GM18505 (cell line): ENCODE measurements at regions not wholly inside any gene's neighbourhood (a gene's known extent, or its start where the extent isn't known, plus 50 kb on each side); places are given as distances from the start of the nearest gene placed in this dataset.
"Not testable (repeated sequence)": the region's sequence is repeated elsewhere in the genome, so short reads cannot be mapped to it uniquely, and the experiment has no call there.

Experiments
- ATAC-seq: cut with Tn5 transposase; IDR thresholded peaks from one replicate; pipeline ENCODE4 v1.9.1; 2021; ENCODE audit not compliant: unreplicated experiment
- POLR2A ChIP-seq: IDR thresholded peaks from 4 replicates; pipeline ENCODE4 v1.6.1; 2011; ENCODE audit warnings: borderline replicate concordance; ENCODE audit not compliant: insufficient read depth, insufficient read length; ENCODE audit errors: extremely low read depth

DNA sequence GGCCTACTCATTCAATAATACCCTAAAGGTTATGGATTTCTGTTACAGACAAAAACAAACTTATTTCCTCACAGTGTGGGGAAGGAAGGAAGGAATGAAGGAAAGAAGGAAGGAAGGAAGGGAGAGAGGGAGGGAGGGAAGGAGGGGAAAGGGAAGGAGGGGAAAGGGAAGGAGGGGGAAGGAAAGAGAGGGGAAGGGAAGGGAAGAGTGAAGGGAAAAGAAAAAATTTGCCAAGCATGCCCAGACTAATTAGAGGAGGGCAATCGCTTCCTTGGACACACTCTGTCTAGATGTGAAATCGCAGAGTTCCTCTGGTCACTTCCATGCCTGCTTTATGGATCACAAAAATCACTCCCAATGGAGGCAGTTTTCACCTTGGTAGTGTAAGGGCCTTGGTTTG, 570.1 kb upstream of the SOX9 start:
- no peak for TF ChIP-seq POLR2A
- ATAC-seq: no peak

- TF ChIP-seq POLR2A: no peak
- no peak for ATAC-seq
Measured at GRCh38 chr17:71553381-71553780, 567.4 kb upstream of the SOX9 start.

GRCh38 chr17:71558901-71559300, 561.9 kb upstream of the SOX9 start:
- TF ChIP-seq POLR2A: no peak
- no peak for ATAC-seq

DNA sequence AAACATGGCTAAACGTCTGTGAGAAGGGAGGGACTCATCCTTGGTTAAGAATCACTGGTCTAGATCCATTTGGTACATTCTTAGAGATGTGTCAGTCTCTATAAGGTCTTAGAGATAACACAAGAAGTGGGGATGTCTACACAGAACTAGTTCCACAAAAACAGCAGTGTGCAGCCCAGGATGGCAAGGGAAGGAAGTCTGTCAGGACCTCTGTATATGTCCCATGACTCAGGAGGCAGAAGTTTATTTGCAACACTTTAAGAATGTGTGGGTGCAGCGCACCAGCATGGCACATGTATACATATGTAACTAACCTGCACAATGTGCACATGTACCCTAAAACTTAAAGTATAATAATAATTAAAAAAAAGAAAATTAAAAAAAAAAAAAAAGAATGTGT, 548.5 kb upstream of the SOX9 start:
- no peak for TF ChIP-seq POLR2A
- ATAC-seq: no peak

DNA sequence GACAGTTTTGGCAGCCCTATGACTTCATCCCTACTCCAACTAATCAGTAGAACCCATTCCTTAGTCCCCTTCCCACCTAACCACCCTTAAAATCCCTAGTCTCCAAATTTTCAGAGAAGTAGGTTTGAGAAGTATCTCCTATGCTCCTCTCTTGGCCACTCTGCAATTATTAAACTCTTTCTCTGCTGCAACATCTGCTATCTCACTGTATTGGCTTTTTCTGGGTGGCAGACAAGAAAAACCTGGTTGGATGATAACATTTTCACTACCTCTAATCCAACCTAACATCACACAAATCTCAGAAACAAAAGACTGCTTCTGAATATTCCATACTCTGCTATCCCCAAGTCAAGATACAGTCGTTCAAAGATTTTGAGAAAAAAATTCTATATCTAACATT, 542.4 kb upstream of the SOX9 start:
- ATAC-seq: no peak
- no peak for TF ChIP-seq POLR2A

DNA sequence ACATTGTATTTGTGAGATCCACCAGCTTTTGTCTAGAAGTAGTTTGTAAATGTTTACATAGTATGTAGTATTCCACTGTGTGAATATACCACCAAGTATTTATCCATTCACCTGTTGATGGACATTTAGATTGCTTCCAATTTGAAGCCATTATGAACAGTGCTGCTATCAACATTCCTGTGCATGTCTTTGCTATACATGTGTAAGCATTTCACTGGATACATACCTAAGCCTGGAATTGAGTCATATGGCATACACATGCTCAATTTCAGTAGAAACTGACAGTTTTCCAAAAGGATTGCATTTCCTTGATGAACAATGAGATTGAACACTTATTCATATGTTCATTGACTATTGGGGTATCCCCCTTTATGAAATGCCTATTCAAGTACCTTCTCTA, 540.6 kb upstream of the SOX9 start:
- no peak for TF ChIP-seq POLR2A
- no peak for ATAC-seq

- no peak for ATAC-seq
- TF ChIP-seq POLR2A: no peak
Measured at GRCh38 chr17:71585540-71585939, 535.3 kb upstream of the SOX9 start.

DNA sequence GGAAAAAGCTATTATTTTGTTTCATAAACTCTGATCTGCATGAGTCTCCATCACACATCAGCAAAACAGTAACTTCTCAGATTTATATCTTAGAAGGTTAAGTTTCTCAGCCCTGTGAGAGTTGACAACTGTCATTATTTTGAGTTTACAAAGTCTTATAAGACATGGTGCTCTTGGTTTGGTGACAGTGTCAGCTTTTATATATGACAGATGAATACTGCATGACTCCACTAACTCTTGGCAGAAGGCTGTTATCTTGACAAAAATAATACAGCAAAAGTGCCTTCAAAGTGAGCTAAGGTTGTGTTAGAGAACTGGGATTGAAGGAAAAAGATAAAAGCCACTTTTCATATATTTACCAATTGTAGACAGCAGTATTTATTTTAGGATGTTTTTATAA, 528.4 kb upstream of the SOX9 start:
- no peak for ATAC-seq
- no peak for TF ChIP-seq POLR2A

GRCh38 chr17:71593078-71593477, 527.7 kb upstream of the SOX9 start:
- TF ChIP-seq POLR2A: no peak
- no peak for ATAC-seq

DNA sequence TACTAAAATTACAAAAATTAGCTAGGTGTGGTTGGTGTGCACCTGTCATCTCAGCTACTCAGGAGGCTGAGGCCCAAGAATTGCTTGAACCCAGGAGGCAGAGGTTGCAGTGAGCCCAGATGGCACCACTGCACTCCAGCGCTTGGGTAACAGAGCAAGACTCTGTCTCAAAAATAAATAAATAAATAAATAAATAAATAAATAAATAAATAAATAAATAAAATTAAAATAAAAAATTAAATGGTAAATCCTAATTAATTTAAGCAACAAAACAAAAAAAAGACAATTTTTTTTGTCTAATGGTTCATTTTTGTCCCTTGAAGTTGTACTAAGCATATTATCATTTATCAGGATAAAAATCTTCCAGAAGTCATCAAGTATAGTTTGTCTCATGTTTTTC, 521.2 kb upstream of the SOX9 start:
- ATAC-seq: not testable (repeated sequence)

GRCh38 chr17:71600137-71600789, 520.6 kb upstream of the SOX9 start:
- no peak for ATAC-seq
- no peak for TF ChIP-seq POLR2A

GRCh38 chr17:71601894-71602504, 518.8 kb upstream of the SOX9 start:
- TF ChIP-seq POLR2A: no peak
- no peak for ATAC-seq

GRCh38 chr17:71613996-71614395, 506.8 kb upstream of the SOX9 start:
- TF ChIP-seq POLR2A: no peak
- ATAC-seq: no peak

- no peak for TF ChIP-seq POLR2A
- no peak for ATAC-seq
Measured at GRCh38 chr17:71615820-71616219, 505.0 kb upstream of the SOX9 start.

DNA sequence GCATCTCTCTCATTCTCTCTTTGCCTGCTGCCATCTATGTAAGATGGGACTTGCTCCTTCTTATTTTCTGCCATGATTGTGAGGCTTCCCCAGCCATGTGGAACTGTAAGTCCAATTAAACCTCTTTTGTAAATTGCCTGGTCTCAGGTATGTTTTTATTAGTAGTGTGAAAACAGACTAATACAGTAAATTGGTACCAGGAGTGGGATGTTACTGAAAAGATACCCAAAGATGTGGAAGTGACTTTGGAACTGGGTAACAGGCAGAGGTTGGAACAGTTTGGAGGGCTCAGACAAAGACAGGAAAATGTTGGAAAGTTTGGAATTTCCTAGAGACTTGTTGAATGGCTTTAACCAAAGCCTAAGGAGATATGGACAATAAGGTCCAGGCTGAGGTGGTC, 503.1 kb upstream of the SOX9 start:
- ATAC-seq: not testable (repeated sequence)
